ENCODE measurements at regions not wholly inside any gene's neighbourhood (a gene's known extent, or its start where the extent isn't known, plus 50 kb on each side); places are given as distances from the start of the nearest gene placed in this dataset.

DNA sequence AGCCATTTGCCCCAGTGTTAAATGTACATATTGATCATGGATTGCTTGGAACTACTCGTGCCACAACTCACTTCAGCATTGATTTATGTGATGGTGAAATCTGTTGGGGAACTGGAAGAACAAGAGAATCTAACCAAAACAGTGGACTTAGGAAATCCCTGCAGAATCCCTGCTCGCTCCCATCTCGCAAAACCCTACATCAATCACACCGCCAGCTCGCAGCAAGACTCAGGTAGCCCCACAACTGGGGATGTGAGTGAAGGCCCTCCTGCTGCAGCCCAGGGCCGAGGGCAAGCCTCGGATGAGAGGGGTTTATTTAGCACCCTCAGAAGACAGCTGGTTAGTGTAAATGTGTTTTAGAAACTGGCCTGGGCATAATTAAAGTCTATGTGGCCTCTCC, 171.6 kb downstream of the ANAPC1 start:
- no peak overlapping the region for H3K4me3 Mint-ChIP-seq
- Histone ChIP-seq H3K23ac (ENCODE audit: insufficient read length, low read depth, low read length) (no peak overlapping the region), H2BK15ac (ENCODE audit: low read depth, low read length) (no peak overlapping the region), H3K56ac (ENCODE audit: insufficient read length, low read depth, low read length) (no peak overlapping the region), H3T11ph (ENCODE audit: low read length) (no peak overlapping the region), H3K4me2 (ENCODE audit: insufficient read depth, insufficient read length, low read length) (no peak overlapping the region), H3K4ac (ENCODE audit: low read depth, low read length) (no peak overlapping the region), H4K91ac (ENCODE audit: insufficient read length, low read depth, low read length) (no peak overlapping the region), H4K8ac (replicated peaks; ENCODE audit: insufficient read length, low read depth, low read length) (no peak overlapping the region), H4K20me1 (ENCODE audit: control insufficient read depth, insufficient read depth, insufficient read length) (peaks cover 5% of the 10 kb centered on the region), H3K27ac (ENCODE audit: insufficient read length, low read depth, low read length) (no peak overlapping the region), H3K4me1 (ENCODE audit: insufficient read depth, low read length) (peaks cover 7% of the 10 kb centered on the region; the same call in 1 of the 2 replicates), H3K79me1 (ENCODE audit: insufficient read depth, low read depth, low read length, poor library complexity, severe bottlenecking) (no peaks in the 10 kb centered on the region), H3K18ac (ENCODE audit: insufficient read length, low read depth, low read length) (no peak overlapping the region), H3K14ac (ENCODE audit: insufficient read depth, low read length) (no peak overlapping the region), H3K79me2 (ENCODE audit: insufficient read depth, low read length) (no peaks in the 10 kb centered on the region), H2BK5ac (ENCODE audit: insufficient read length, low read length) (no peak overlapping the region), H3K9me3 (ENCODE audit: control insufficient read depth, low read depth, low read length) (no peaks in the 10 kb centered on the region), H3K23me2 (ENCODE audit: insufficient read length, low read depth, low read length, poor library complexity, severe bottlenecking) (no peaks in the 10 kb centered on the region), H2BK12ac (ENCODE audit: insufficient read length, low read depth, low read length) (no peak overlapping the region), H3K27me3 (ENCODE audit: insufficient read depth, low read length) (no peaks in the 10 kb centered on the region), H2AFZ (ENCODE audit: low read length) (no peak overlapping the region), H2BK20ac (ENCODE audit: low read depth, low read length, poor library complexity, severe bottlenecking) (no peak overlapping the region), H4K5ac (ENCODE audit: insufficient read length, low read depth, low read length) (no peak overlapping the region), H2BK120ac (ENCODE audit: low read depth, low read length, poor library complexity, severe bottlenecking) (no peak overlapping the region), H2AK5ac (ENCODE audit: insufficient read length, low read length) (no peak overlapping the region), H3K9ac (ENCODE audit: extremely low read depth, insufficient read length, low read length) (no peak overlapping the region)
- no CpG with 5 or more reads among the region's 7 CpGs for WGBS (ENCODE audit: extremely low coverage, insufficient read length, low lambda C conversion rate)
- TF ChIP-seq, protein P1, sequence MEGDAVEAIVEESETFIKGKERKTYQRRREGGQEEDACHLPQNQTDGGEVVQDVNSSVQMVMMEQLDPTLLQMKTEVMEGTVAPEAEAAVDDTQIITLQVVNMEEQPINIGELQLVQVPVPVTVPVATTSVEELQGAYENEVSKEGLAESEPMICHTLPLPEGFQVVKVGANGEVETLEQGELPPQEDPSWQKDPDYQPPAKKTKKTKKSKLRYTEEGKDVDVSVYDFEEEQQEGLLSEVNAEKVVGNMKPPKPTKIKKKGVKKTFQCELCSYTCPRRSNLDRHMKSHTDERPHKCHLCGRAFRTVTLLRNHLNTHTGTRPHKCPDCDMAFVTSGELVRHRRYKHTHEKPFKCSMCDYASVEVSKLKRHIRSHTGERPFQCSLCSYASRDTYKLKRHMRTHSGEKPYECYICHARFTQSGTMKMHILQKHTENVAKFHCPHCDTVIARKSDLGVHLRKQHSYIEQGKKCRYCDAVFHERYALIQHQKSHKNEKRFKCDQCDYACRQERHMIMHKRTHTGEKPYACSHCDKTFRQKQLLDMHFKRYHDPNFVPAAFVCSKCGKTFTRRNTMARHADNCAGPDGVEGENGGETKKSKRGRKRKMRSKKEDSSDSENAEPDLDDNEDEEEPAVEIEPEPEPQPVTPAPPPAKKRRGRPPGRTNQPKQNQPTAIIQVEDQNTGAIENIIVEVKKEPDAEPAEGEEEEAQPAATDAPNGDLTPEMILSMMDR (conservative IDR thresholded peaks at IDR 0.05), result no peak
- H3K27ac Mint-ChIP-seq, result no peak overlapping the region
- H3K4me1 Mint-ChIP-seq, result peaks cover 29 to 32% of the 10 kb centered on the region in 2 experiments
- no peak for DNase-seq
- peaks cover 6 to 17% (median 9%) of the 10 kb centered on the region in 3 experiments; a peak in 6 of 7 replicates for H3K36me3 Mint-ChIP-seq (ENCODE audit: insufficient read depth in 1 of 3, low read depth in 3 of 3)
- peaks cover 11 to 16% of the 10 kb centered on the region in 2 experiments; a peak in 4 of 5 replicates for H3K9me3 Mint-ChIP-seq
- no peaks in the 10 kb centered on the region; the same call in none of the 2 replicates for H3K27me3 Mint-ChIP-seq (ENCODE audit: low read depth)

Data from H9 (cell line).